Adipocyte (in vitro differentiated cells): ENCODE measurements at regions not wholly inside any gene's neighbourhood (a gene's known extent, or its start where the extent isn't known, plus 50 kb on each side); places are given as distances from the start of the nearest gene placed in this dataset.
"Not testable (repeated sequence)": the region's sequence is repeated elsewhere in the genome, so short reads cannot be mapped to it uniquely, and the experiment has no call there.

Experiments used
- DNase-seq: peaks from one replicate; pipeline ENCODE4 v3.0.0-alpha.2; 2015; ENCODE audit warnings: low read depth
- H3K27me3 ChIP-seq: replicated peaks from 2 replicates; pipeline ENCODE4 v1.7.0; 2013; ENCODE audit warnings: mild to moderate bottlenecking, low read length, moderate library complexity; ENCODE audit not compliant: control insufficient read depth, insufficient read depth
- H3K36me3 ChIP-seq: 2 replicates; pipeline ENCODE4 v1.7.0; 2013; ENCODE audit warnings: low read length, mild to moderate bottlenecking, moderate library complexity; ENCODE audit not compliant: control insufficient read depth, insufficient read depth, severe bottlenecking
- H3K4me1 ChIP-seq: 2 replicates; pipeline ENCODE4 v1.7.0; 2013; ENCODE audit warnings: mild to moderate bottlenecking, low read length, moderate library complexity; ENCODE audit not compliant: control insufficient read depth, insufficient read depth
- H3K4me3 ChIP-seq: 2 replicates; pipeline ENCODE4 v1.7.0; 2013; ENCODE audit warnings: mild to moderate bottlenecking, low read length, moderate library complexity
- H3K9ac ChIP-seq: 2 replicates; pipeline ENCODE4 v1.7.0; 2013; ENCODE audit warnings: mild to moderate bottlenecking, low read length, moderate library complexity
- H3K9me3 ChIP-seq: 2 replicates; pipeline ENCODE4 v1.7.0; 2013; ENCODE audit warnings: mild to moderate bottlenecking, low read length, moderate library complexity; ENCODE audit not compliant: control insufficient read depth

DNA sequence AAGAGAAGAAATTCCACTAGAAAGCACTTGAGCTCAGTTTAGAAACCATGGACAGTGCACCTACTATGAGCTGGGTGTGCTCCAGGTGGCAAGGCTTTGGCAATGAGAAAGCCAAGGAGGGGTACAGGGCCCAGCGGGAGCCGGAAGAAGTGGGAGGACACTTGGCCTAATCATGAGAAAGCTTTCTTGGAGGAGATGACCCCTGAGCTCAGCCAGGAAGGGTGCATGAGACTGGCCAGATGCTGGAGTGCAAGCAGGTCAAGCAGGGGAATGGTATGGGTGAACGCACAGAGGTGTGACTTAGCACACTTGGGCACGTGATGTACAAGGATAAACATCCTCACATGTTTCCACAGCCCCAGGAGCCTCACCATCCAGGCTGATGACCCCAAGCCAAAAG lies 97.2 kb upstream of the GLI2 start:
- Histone ChIP-seq H3K27me3 (peaks cover 24% of the 10 kb centered on the region), H3K36me3 (no peaks in the 10 kb centered on the region), H3K9me3 (no peaks in the 10 kb centered on the region), H3K9ac (no peak overlapping the region), H3K4me3 (no peak overlapping the region), H3K4me1 (peaks cover 7% of the 10 kb centered on the region)
- DNase-seq, result no peak

GRCh38 chr2:120641366-120641771 lies 94.3 kb upstream of the GLI2 start:
- Histone ChIP-seq H3K4me3 (no peak overlapping the region), H3K9me3 (no peaks in the 10 kb centered on the region), H3K4me1 (peaks cover 7% of the 10 kb centered on the region), H3K27me3 (peaks cover 5% of the 10 kb centered on the region), H3K36me3 (no peaks in the 10 kb centered on the region), H3K9ac (no peak overlapping the region)
- DNase-seq, result peak; percentile 35

DNA sequence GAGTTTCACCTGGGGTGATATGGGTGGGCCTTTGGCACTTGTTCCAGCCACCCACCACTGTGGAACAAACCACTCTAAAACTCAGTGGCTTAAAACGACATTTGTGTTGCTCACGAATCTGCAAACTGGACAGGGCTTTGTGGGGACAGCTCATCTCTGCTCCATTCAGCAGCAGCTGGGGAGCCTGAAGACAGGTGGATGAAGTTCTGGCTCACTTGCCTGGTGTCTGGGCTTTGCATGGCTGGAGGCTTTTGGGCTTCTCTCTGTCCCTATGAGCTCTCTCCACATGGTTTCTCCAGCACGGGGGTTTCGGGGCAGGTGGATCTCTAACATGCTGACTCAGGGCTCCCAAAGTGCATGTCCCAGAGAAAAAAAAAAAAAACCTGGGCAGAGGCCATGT lies 93.0 kb upstream of the GLI2 start:
- Histone ChIP-seq H3K9me3 (peaks cover 6% of the 10 kb centered on the region), H3K4me1 (peaks cover 7% of the 10 kb centered on the region), H3K4me3 (no peak overlapping the region), H3K9ac (no peak overlapping the region), H3K27me3 (no peaks in the 10 kb centered on the region), H3K36me3 (no peaks in the 10 kb centered on the region)
- no peak for DNase-seq

DNA sequence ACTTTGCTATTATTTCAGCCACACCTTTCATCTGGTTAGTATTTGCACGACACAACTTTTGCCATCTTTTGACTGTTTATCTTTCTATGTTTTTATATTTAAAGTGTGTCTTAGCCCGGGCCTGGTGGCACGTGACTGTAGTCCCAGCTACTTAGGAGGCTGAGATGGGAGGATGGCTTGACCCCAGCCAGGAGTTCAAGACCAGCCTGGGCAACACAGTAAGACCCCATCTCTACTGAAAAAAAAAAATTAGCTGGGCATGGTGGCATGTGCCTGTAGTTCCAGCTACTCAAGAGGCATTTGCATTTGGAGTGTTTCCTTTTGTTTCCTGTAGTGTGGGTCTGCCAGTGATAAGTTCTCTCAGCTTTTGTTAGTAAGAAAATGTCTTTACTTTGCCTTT lies 88.7 kb upstream of the GLI2 start:
- no peak for DNase-seq

GRCh38 chr2:120647487-120647886 lies 88.2 kb upstream of the GLI2 start:
- no peak overlapping the region for H3K9ac ChIP-seq
- peak; percentile 67 for DNase-seq

More for the DNA sequence above, 88.7 kb upstream of the GLI2 start:
- Histone ChIP-seq H3K36me3 (no peaks in the 10 kb centered on the region), H3K9ac (no peak overlapping the region), H3K27me3 (no peaks in the 10 kb centered on the region), H3K4me3 (no peak overlapping the region), H3K4me1 (peaks cover 3% of the 10 kb centered on the region), H3K9me3 (peaks cover 43% of the 10 kb centered on the region)

DNA sequence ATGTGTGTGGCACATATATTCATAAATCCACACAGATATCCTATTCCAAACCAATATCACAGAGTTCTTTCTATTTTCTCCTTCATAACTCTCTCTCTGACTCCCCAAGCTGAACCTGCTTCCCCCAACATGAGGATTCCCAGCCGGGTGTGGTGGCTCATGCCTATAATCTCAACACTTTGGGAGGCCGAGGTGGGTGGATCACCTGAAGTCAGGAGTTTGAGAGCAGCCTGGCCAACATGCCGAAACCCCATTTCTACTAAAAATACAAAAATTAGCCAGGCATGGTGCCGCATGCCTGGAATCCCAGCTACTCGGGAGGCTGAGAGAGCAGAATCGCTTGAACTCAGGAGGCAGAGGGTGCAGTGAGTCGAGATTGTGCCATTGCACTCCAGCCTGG lies 86.3 kb upstream of the GLI2 start:
- peak overlapping the region; percentile 0 for H3K4me3 ChIP-seq
- H3K36me3 ChIP-seq, H3K4me1 ChIP-seq, H3K27me3 ChIP-seq, H3K9ac ChIP-seq, DNase-seq: not testable (repeated sequence)
- peaks cover 65% of the 10 kb centered on the region for H3K9me3 ChIP-seq

More at GRCh38 chr2:120647487-120647886, 88.2 kb upstream of the GLI2 start:
- Histone ChIP-seq H3K4me1 (no peaks in the 10 kb centered on the region), H3K27me3 (no peaks in the 10 kb centered on the region), H3K9me3 (peaks cover 47% of the 10 kb centered on the region), H3K36me3 (no peaks in the 10 kb centered on the region), H3K4me3 (no peak overlapping the region)

GRCh38 chr2:120650022-120650644 lies 85.5 kb upstream of the GLI2 start:
- peaks cover 11% of the 10 kb centered on the region for H3K27me3 ChIP-seq
- H3K4me3 ChIP-seq, result no peak overlapping the region
- H3K9me3 ChIP-seq, result peaks cover 65% of the 10 kb centered on the region
- no peaks in the 10 kb centered on the region for H3K36me3 ChIP-seq
- no peak overlapping the region for H3K9ac ChIP-seq
- H3K4me1 ChIP-seq, result no peaks in the 10 kb centered on the region
- peak; percentile 16 for DNase-seq

- DNase-seq, result no peak
- Histone ChIP-seq H3K27me3 (peaks cover 14% of the 10 kb centered on the region), H3K9ac (no peak overlapping the region), H3K4me1 (no peaks in the 10 kb centered on the region), H3K9me3 (peaks cover 74% of the 10 kb centered on the region), H3K4me3 (no peak overlapping the region), H3K36me3 (no peaks in the 10 kb centered on the region)
Observed at GRCh38 chr2:120651818-120652217, 83.8 kb upstream of the GLI2 start.

GRCh38 chr2:120653046-120653445 lies 82.6 kb upstream of the GLI2 start:
- DNase-seq, result peak; percentile 10

GRCh38 chr2:120653871-120654270 lies 81.8 kb upstream of the GLI2 start:
- no peak for DNase-seq
- H3K9ac ChIP-seq, result no peak overlapping the region
- no peak overlapping the region for H3K4me3 ChIP-seq
- no peaks in the 10 kb centered on the region for H3K36me3 ChIP-seq
- peaks cover 80% of the 10 kb centered on the region for H3K9me3 ChIP-seq
- peaks cover 4% of the 10 kb centered on the region for H3K4me1 ChIP-seq
- H3K27me3 ChIP-seq, result peaks cover 14% of the 10 kb centered on the region

More at GRCh38 chr2:120653046-120653445, 82.6 kb upstream of the GLI2 start:
- H3K4me3 ChIP-seq, result no peak overlapping the region
- peaks cover 77% of the 10 kb centered on the region for H3K9me3 ChIP-seq
- H3K4me1 ChIP-seq, result no peaks in the 10 kb centered on the region
- peaks cover 14% of the 10 kb centered on the region for H3K27me3 ChIP-seq
- H3K36me3 ChIP-seq, result no peaks in the 10 kb centered on the region
- no peak overlapping the region for H3K9ac ChIP-seq

GRCh38 chr2:120654381-120655134 lies 81.1 kb upstream of the GLI2 start:
- Histone ChIP-seq H3K9me3 (peaks cover 73% of the 10 kb centered on the region), H3K27me3 (peaks cover 14% of the 10 kb centered on the region), H3K4me3 (no peak overlapping the region), H3K4me1 (peaks cover 11% of the 10 kb centered on the region), H3K9ac (no peak overlapping the region), H3K36me3 (no peaks in the 10 kb centered on the region)
- DNase-seq, result no peak
